Body of pancreas (tissue), 4 donors: ENCODE measurements at regions not wholly inside any gene's neighbourhood (a gene's known extent, or its start where the extent isn't known, plus 50 kb on each side); places are given as distances from the start of the nearest gene placed in this dataset.

Experiments
- ATAC-seq: fragments of 150-250 bp; one replicate; pipeline ENCODE4 v1.9.1; 2016
- DNase-seq, 4 donors: peaks; one replicate each; pipeline ENCODE4 v3.0.0-alpha.2; 2019
- H3K27ac ChIP-seq, 4 donors: fragments of 200-600 bp; sonication (generic); 1 replicate in 3 of 4; 2 replicates in 1 of 4; pipeline versions ENCODE4 v1.5.1 to v1.6.1; 2016 to 2019; ENCODE audit warnings: mild to moderate bottlenecking in 1 of 4, mixed read lengths in 1 of 4, moderate library complexity in 1 of 4
- H3K27me3 ChIP-seq, 2 donors: fragments of 200-600 bp; sonication (generic); one replicate each; pipeline ENCODE4 v1.6.0; 2016; ENCODE audit warnings: mild to moderate bottlenecking in 1 of 2
- H3K36me3 ChIP-seq, 2 donors: fragments of 200-600 bp; sonication (generic); replicated peaks in 1 of 2; 2 replicates each; pipeline ENCODE4 v1.5.1; 2016; ENCODE audit warnings: low read depth in 2 of 2; ENCODE audit not compliant: insufficient read depth in 1 of 2
- H3K4me1 ChIP-seq: fragments of 200-600 bp; sonication (generic); one replicate; pipeline ENCODE4 v1.6.0; 2016
- H3K4me3 ChIP-seq, 2 donors: fragments of 200-600 bp; sonication (generic); 1 replicate in 1 of 2; 2 replicates in 1 of 2; pipeline ENCODE4 v1.5.1; 2016 to 2019
- H3K9me3 ChIP-seq, 3 donors: fragments of 200-600 bp; sonication (generic); 1 replicate in 2 of 3; 2 replicates in 1 of 3; pipeline ENCODE4 v1.5.1; 2016
- CTCF ChIP-seq, 7 experiments: fragments of 450-650 bp in 4 of 7; fragments of 200-600 bp in 3 of 7; sonication (generic) in 3 of 7; IDR thresholded peaks; one replicate each; pipeline ENCODE4 v1.5.1; 2016 to 2019; ENCODE audit warnings: antibody characterized with exemption in 7 of 7
- POLR2A ChIP-seq, 3 donors: fragments of 450-650 bp; IDR thresholded peaks; one replicate each; pipeline ENCODE4 v1.6.1; 2016; ENCODE audit warnings: antibody characterized with exemption in 3 of 3, mild to moderate bottlenecking in 2 of 3
- WGBS, 2 donors: methylation state at CpG; one replicate each; pipeline ENCODE4 v1.1.5; 2017; 5-methylcytosine and 5-hydroxymethylcytosine counted together
- intact Hi-C: fragments of 100-400 bp; cut with DNase I; formaldehyde crosslinking; loops from one replicate; pipeline ENCODE4 v1.15.1; 2023

DNA sequence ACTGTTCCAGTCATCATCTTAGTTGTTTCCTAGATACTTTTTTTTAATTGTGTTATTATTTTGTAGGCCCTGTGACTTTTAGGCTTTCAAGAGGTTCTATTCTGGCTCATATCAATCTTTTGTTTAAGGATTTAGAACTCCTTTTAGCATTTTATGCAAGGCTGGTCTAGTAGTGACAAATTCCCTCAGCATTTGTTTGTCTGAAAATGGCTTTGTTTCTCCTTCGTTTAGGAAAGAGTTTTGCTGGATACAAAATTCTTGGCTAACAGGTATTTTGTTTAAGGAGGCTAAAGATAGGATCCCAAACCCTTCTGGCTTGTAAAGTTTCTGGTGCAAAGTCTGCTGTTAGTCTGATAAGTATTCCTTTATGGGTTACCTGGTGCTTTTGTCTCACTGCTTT is 116.6 kb upstream of the SLC66A3 start:
- Histone ChIP-seq H3K27ac (no peak overlapping the region), H3K4me1 (no peaks in the 10 kb centered on the region), H3K36me3 (no peaks in the 10 kb centered on the region), H3K4me3 (no peak overlapping the region), H3K27me3 (no peaks in the 10 kb centered on the region), H3K9me3 (peaks cover 0 to 18% (median 0%) of the 10 kb centered on the region in 3 donors)
- intact Hi-C loops, result no loop called here
- TF ChIP-seq POLR2A (IDR thresholded peaks at IDR 0.05) (no peak), CTCF (IDR thresholded peaks at IDR 0.05) (no peak)
- ATAC-seq, result no peak
- no peak for DNase-seq
- WGBS, 2 donors, result 83 to 91% methylated on average over 1 of the region's 1 CpG

DNA sequence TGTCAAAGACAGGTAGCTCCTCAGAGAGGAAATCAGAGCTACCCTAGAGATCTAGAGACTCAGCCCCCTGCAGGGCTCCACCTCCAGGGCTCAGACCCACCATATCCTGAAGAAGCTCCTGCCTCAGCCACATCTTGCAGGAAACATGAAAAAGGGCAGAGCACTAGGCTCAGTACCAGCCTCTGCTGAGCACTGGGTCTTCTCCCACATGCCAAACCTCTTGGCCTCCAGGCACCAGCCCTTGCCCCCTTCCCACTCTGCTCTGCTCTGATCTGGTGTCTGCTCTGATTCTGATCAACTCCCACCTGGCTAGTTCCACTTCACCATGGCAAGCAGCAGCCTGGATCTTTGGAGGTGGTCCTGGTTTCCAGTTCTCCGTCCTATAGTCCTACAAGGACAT is 114.3 kb upstream of the SLC66A3 start:
- Histone ChIP-seq H3K27ac (no peak overlapping the region), H3K27me3 (no peaks in the 10 kb centered on the region), H3K4me3 (no peak overlapping the region), H3K36me3 (no peaks in the 10 kb centered on the region), H3K9me3 (peaks cover 0 to 18% (median 0%) of the 10 kb centered on the region in 3 donors), H3K4me1 (no peaks in the 10 kb centered on the region)
- intact Hi-C loops, result no loop called here
- WGBS, 2 donors, result 88% methylated on average over 1 of the region's 1 CpG; no CpG with 5 or more reads in 1 of the 2 donors
- no peak for TF ChIP-seq CTCF (IDR thresholded peaks at IDR 0.05)
- no peak for TF ChIP-seq POLR2A (IDR thresholded peaks at IDR 0.05)
- DNase-seq, result no peak
- no peak for ATAC-seq

GRCh38 chr2:11042841-11043240 is 112.4 kb upstream of the SLC66A3 start:
- no peak for DNase-seq
- ATAC-seq, result no peak
- Histone ChIP-seq H3K27me3 (no peaks in the 10 kb centered on the region), H3K36me3 (no peaks in the 10 kb centered on the region), H3K4me3 (no peak overlapping the region), H3K4me1 (no peaks in the 10 kb centered on the region), H3K27ac (no peak overlapping the region), H3K9me3 (peaks cover 0 to 10% (median 0%) of the 10 kb centered on the region in 3 donors)
- intact Hi-C loops, result no loop called here
- 86 to 90% methylated on average over 8 of the region's 8 CpGs for WGBS, 2 donors
- no peak for TF ChIP-seq POLR2A (IDR thresholded peaks at IDR 0.05)
- TF ChIP-seq CTCF (IDR thresholded peaks at IDR 0.05), result no peak

- H3K9me3 ChIP-seq, result peaks cover 0 to 7% (median 0%) of the 10 kb centered on the region in 3 donors
- intact Hi-C loops, result no loop called here
- no peaks in the 10 kb centered on the region for H3K4me1 ChIP-seq
- TF ChIP-seq CTCF (IDR thresholded peaks at IDR 0.05) (no peak), POLR2A (IDR thresholded peaks at IDR 0.05) (no peak)
- no peak for ATAC-seq
- 58 to 82% methylated on average over 2 of the region's 2 CpGs for WGBS, 2 donors
- H3K27ac ChIP-seq, result no peak overlapping the region
- H3K27me3 ChIP-seq, result no peaks in the 10 kb centered on the region
- DNase-seq, result no peak
- H3K4me3 ChIP-seq, result no peak overlapping the region
- H3K36me3 ChIP-seq, result no peaks in the 10 kb centered on the region
Observed at GRCh38 chr2:11043245-11043644, 112.0 kb upstream of the SLC66A3 start.

DNA sequence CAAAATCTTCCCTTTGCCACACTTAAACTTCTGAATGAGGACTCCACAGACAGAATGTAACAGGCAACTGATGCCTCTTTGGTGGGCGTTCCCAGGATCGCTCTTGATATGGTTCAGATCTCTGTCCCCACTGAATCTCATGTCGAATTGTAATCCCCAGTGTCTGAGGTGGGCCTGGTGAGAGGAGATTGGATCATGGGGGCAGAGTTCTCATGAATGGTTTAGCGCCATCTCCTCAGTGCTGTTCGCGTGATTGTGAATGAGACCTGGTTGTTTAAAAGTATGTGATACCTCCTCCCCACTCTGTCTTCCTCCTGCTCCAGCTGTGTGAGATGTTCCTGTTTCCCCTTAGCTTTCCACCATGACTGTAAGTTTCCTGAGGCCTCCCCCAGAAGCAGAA is 111.1 kb upstream of the SLC66A3 start:
- no peak for DNase-seq
- no peak for ATAC-seq
- Histone ChIP-seq H3K36me3 (no peaks in the 10 kb centered on the region), H3K27ac (no peak overlapping the region), H3K4me3 (no peak overlapping the region), H3K4me1 (no peaks in the 10 kb centered on the region), H3K9me3 (no peaks in the 10 kb centered on the region), H3K27me3 (no peaks in the 10 kb centered on the region)
- TF ChIP-seq POLR2A (IDR thresholded peaks at IDR 0.05) (no peak), CTCF (IDR thresholded peaks at IDR 0.05) (no peak)
- 81 to 89% methylated on average over 6 of the region's 6 CpGs for WGBS, 2 donors
- intact Hi-C loops, result no loop called here
